ENCODE measurements at regions not wholly inside any gene's neighbourhood (a gene's known extent, or its start where the extent isn't known, plus 50 kb on each side); places are given as distances from the start of the nearest gene placed in this dataset.

DNA sequence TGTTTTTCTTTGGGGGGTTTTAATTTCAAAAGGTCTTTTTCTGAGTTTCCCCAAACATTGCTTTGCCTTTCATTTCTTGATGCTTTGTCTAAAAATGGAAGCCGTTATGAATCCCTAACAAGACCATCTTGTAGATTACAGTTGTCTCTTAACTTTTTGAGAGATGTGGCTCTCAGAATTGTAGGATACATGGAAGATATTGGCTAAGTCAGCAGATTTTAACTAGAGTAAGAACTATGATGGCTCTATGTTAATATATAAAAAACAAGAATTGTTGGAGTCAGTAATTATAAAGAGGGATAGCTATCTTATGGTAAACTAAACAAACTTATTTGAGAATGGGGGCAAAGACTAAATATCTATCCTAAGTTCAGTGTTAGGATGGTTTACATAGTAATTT lies 96.6 kb upstream of the HS3ST5 start:
- H3K27ac ChIP-seq, result no peak overlapping the region

GRCh38 chr6:114437235-114437634 lies 94.4 kb upstream of the HS3ST5 start:
- no peak for TF ChIP-seq CTCF (IDR thresholded peaks at IDR 0.05; ENCODE audit: low read depth, low read length)
- Histone ChIP-seq H3K9me3 (ENCODE audit: severe bottlenecking) (no peaks in the 10 kb centered on the region), H3K4me3 (ENCODE audit: low read depth, low read length) (no peak overlapping the region), H3K27ac (no peak overlapping the region), H3K36me3 (no peaks in the 10 kb centered on the region), H3K27me3 (ENCODE audit: insufficient read depth, low read depth, severe bottlenecking) (no peaks in the 10 kb centered on the region)
- no peak for DNase-seq

More for the DNA sequence above, 96.6 kb upstream of the HS3ST5 start:
- Histone ChIP-seq H3K36me3 (no peaks in the 10 kb centered on the region), H3K4me3 (ENCODE audit: low read depth, low read length) (no peak overlapping the region), H3K9me3 (ENCODE audit: severe bottlenecking) (no peaks in the 10 kb centered on the region), H3K27me3 (ENCODE audit: insufficient read depth, low read depth, severe bottlenecking) (no peaks in the 10 kb centered on the region)
- DNase-seq, result no peak
- no peak for TF ChIP-seq CTCF (IDR thresholded peaks at IDR 0.05; ENCODE audit: low read depth, low read length)

GRCh38 chr6:114436691-114437090 lies 93.9 kb upstream of the HS3ST5 start:
- TF ChIP-seq CTCF (IDR thresholded peaks at IDR 0.05; ENCODE audit: low read depth, low read length), result no peak
- no peaks in the 10 kb centered on the region for H3K36me3 ChIP-seq
- H3K27me3 ChIP-seq (ENCODE audit: insufficient read depth, low read depth, severe bottlenecking), result no peaks in the 10 kb centered on the region
- no peaks in the 10 kb centered on the region for H3K9me3 ChIP-seq (ENCODE audit: severe bottlenecking)
- no peak overlapping the region for H3K4me3 ChIP-seq (ENCODE audit: low read depth, low read length)
- no peak overlapping the region for H3K27ac ChIP-seq
- DNase-seq, result no peak

DNA sequence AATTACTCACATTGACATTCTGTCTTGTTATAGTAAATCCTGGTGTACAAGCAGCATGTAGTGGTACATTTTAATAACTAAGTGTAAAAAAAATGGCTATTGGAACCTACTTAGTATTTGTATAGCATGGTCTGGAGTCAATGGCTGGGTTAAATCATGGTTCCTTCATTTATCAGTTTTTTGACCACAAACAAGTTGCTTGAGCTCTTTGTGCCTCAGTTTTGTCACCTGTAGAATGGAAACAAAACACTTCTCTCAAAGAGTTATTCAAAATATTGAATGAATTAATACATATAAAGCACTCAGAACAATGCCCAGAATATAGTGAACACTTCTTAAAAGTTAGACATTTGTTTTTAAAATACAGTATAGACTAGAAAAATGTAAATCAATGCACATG lies 93.2 kb upstream of the HS3ST5 start:
- Histone ChIP-seq H3K36me3 (no peaks in the 10 kb centered on the region), H3K27me3 (ENCODE audit: insufficient read depth, low read depth, severe bottlenecking) (no peaks in the 10 kb centered on the region), H3K4me3 (ENCODE audit: low read depth, low read length) (no peak overlapping the region), H3K27ac (no peak overlapping the region), H3K9me3 (ENCODE audit: severe bottlenecking) (no peaks in the 10 kb centered on the region)
- no peak for TF ChIP-seq CTCF (IDR thresholded peaks at IDR 0.05; ENCODE audit: low read depth, low read length)
- DNase-seq, result no peak

DNA sequence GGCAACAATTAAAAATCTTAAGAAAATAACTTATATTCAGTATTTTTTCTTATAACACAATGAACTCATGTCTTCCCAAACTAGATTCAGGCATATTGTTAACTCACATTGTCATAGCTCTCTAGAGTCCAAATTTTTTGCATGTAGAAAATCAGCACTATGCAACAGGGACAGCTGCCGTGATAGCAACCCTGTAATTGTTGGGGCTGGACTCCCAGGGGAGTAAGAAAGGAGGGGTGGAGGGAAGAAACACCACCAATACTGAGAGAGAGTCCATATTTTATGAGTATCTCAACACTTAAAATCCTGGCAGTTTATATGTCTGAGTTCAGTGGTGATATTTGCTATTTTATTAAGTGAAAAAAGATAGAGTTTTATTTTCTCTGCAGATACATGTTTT lies 89.6 kb upstream of the HS3ST5 start:
- Histone ChIP-seq H3K4me3 (ENCODE audit: low read depth, low read length) (no peak overlapping the region), H3K36me3 (no peaks in the 10 kb centered on the region), H3K27me3 (ENCODE audit: insufficient read depth, low read depth, severe bottlenecking) (no peaks in the 10 kb centered on the region), H3K27ac (no peak overlapping the region), H3K9me3 (ENCODE audit: severe bottlenecking) (no peaks in the 10 kb centered on the region)
- no peak for TF ChIP-seq CTCF (IDR thresholded peaks at IDR 0.05; ENCODE audit: low read depth, low read length)
- no peak for DNase-seq

GRCh38 chr6:114431641-114432040 lies 88.8 kb upstream of the HS3ST5 start:
- no peak for TF ChIP-seq CTCF (IDR thresholded peaks at IDR 0.05; ENCODE audit: low read depth, low read length)
- Histone ChIP-seq H3K27me3 (ENCODE audit: insufficient read depth, low read depth, severe bottlenecking) (no peaks in the 10 kb centered on the region), H3K4me3 (ENCODE audit: low read depth, low read length) (no peak overlapping the region), H3K9me3 (ENCODE audit: severe bottlenecking) (no peaks in the 10 kb centered on the region), H3K36me3 (no peaks in the 10 kb centered on the region), H3K27ac (peak overlapping the region; percentile 26)
- DNase-seq, result no peak

Measured in WERI-Rb-1 (cell line).